Mucosa of descending colon (tissue), 3 donors: ENCODE measurements at regions not wholly inside any gene's neighbourhood (a gene's known extent, or its start where the extent isn't known, plus 50 kb on each side); places are given as distances from the start of the nearest gene placed in this dataset.

ENCODE experiments used
- ATAC-seq: fragments of 200-7000 bp; cut with Tn5 transposase; one replicate; pipeline ENCODE4 v1.9.1; 2020; ENCODE audit warnings: mild to moderate bottlenecking, moderate library complexity
- DNase-seq, 3 donors: peaks; one replicate each; pipeline ENCODE4 v3.0.0-alpha.2; 2020
- H3K36me3 ChIP-seq: fragments of 200-600 bp; one replicate; pipeline ENCODE4 v1.8.0; 2021; ENCODE audit warnings: low read depth, mild to moderate bottlenecking
- H3K4me1 ChIP-seq: fragments of 200-600 bp; one replicate; pipeline ENCODE4 v1.8.0; 2021; ENCODE audit warnings: low read depth, mild to moderate bottlenecking
- H3K4me3 ChIP-seq: fragments of 200-600 bp; one replicate; pipeline ENCODE4 v1.8.0; 2021; ENCODE audit warnings: mild to moderate bottlenecking
- H3K9me3 ChIP-seq: fragments of 200-600 bp; one replicate; pipeline ENCODE4 v1.8.0; 2021; ENCODE audit warnings: mild to moderate bottlenecking
- CTCF ChIP-seq: fragments of 200-600 bp; IDR thresholded peaks from one replicate; pipeline ENCODE4 v1.8.0; 2022; ENCODE audit warnings: antibody characterized with exemption, mild to moderate bottlenecking
- intact Hi-C, 2 donors: fragments of 100-400 bp; cut with DNase I in 1 of 2; cut with micrococcal nuclease in 1 of 2; formaldehyde crosslinking; loops; one replicate each; pipeline versions ENCODE4 v1.11.0 to v1.11.1; 2022; cut with DNase I, micrococcal nuclease
- donor health status: DM: no; HTN: no; CAD: no; lungs with moderate emphysema.
- donor health status: DM: no; HTN: no; CAD: no.
- donor health status: DM: no; HTN: yes; CAD: no.

GRCh38 chr14:100448376-100448775 lies 125.2 kb downstream of the SLC25A47 start:
- TF ChIP-seq CTCF = no peak
- ATAC-seq (peak; percentile 42), DNase-seq (no peak)
- intact Hi-C loops = no loop called here
- no peaks in the 10 kb centered on the region for H3K4me1 ChIP-seq
- no peaks in the 10 kb centered on the region for H3K9me3 ChIP-seq
- no peak overlapping the region for H3K4me3 ChIP-seq
- no peaks in the 10 kb centered on the region for H3K36me3 ChIP-seq

- no peak for TF ChIP-seq CTCF
- intact Hi-C loops = no loop called here
- ATAC-seq (no peak), DNase-seq (no peak)
- no peak overlapping the region for H3K4me3 ChIP-seq
- no peaks in the 10 kb centered on the region for H3K9me3 ChIP-seq
- no peaks in the 10 kb centered on the region for H3K36me3 ChIP-seq
- H3K4me1 ChIP-seq = no peaks in the 10 kb centered on the region
These were observed 126.3 kb downstream of the SLC25A47 start for GRCh38 chr14:100449225-100449987.

DNA sequence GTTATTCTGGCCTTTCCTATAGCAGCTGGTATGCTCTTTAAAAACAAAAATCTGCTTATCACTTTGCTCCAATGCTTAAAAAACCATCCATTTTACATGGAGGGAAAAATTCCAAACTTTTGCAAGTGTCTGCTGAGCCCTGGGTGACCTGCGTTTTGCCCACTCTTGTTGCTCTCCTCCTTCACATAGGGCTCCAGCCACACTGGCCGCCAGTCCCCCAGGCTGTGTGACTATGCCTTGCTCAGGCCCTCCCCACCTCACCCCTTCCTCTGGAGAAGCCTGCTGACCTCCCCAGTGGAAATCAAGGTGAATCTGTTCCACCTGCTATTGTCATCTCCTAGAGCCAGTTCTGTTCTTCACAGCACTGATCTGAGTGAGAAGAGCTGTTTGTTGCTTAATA lies 126.9 kb downstream of the SLC25A47 start:
- H3K36me3 ChIP-seq = no peaks in the 10 kb centered on the region
- no peaks in the 10 kb centered on the region for H3K4me1 ChIP-seq
- TF ChIP-seq CTCF = no peak
- ATAC-seq = no peak
- no peak for DNase-seq
- H3K9me3 ChIP-seq = no peaks in the 10 kb centered on the region
- intact Hi-C loops = no loop called here
- no peak overlapping the region for H3K4me3 ChIP-seq

- DNase-seq = no peak
These were observed 127.6 kb downstream of the SLC25A47 start for GRCh38 chr14:100450736-100451135.

GRCh38 chr14:100451264-100451663 lies 128.1 kb downstream of the SLC25A47 start:
- DNase-seq = no peak
- no peaks in the 10 kb centered on the region for H3K9me3 ChIP-seq
- H3K36me3 ChIP-seq = no peaks in the 10 kb centered on the region
- intact Hi-C loops = no loop called here
- no peak overlapping the region for H3K4me3 ChIP-seq
- no peak for ATAC-seq
- TF ChIP-seq CTCF = no peak
- no peaks in the 10 kb centered on the region for H3K4me1 ChIP-seq

More at GRCh38 chr14:100450736-100451135, 127.6 kb downstream of the SLC25A47 start:
- Histone ChIP-seq H3K36me3 (no peaks in the 10 kb centered on the region), H3K4me1 (no peaks in the 10 kb centered on the region), H3K4me3 (no peak overlapping the region), H3K9me3 (no peaks in the 10 kb centered on the region)
- no peak for TF ChIP-seq CTCF
- no peak for ATAC-seq
- intact Hi-C loops = no loop called here
